Spleen (tissue), 11 donors: ENCODE measurements at regions not wholly inside any gene's neighbourhood (a gene's known extent, or its start where the extent isn't known, plus 50 kb on each side); places are given as distances from the start of the nearest gene placed in this dataset.
A peak's percentile ranks its signal among the peaks of the same experiment; 100 is the strongest.
"Not testable (repeated sequence)": the region's sequence is repeated elsewhere in the genome, so short reads cannot be mapped to it uniquely, and the experiment has no call there.

Experiments used
- DNase-seq: peaks from one replicate; pipeline ENCODE4 v3.0.0-alpha.2; 2020
- H3K27ac ChIP-seq, 8 donors: fragments of 200-600 bp; sonication (generic) in 7 of 8; 1 replicate in 4 of 8; 2 replicates in 4 of 8; pipeline versions ENCODE4 v1.5.0 to v1.8.0; 2016 to 2021; ENCODE audit warnings: inconsistent platforms in 4 of 8, mild to moderate bottlenecking in 4 of 8, moderate library complexity in 1 of 8
- H3K27me3 ChIP-seq, 7 donors: fragments of 200-600 bp; sonication (generic) in 6 of 7; replicated peaks in 1 of 7; 1 replicate in 4 of 7; 2 replicates in 3 of 7; pipeline versions ENCODE4 v1.5.0 to v1.8.0; 2016 to 2021; ENCODE audit warnings: inconsistent platforms in 3 of 7, mild to moderate bottlenecking in 1 of 7
- H3K36me3 ChIP-seq, 6 donors: fragments of 200-600 bp; sonication (generic) in 5 of 6; 1 replicate in 4 of 6; 2 replicates in 2 of 6; pipeline versions ENCODE4 v1.5.0 to v1.8.0; 2016 to 2021; ENCODE audit warnings: inconsistent platforms in 2 of 6
- H3K4me1 ChIP-seq, 6 donors: fragments of 200-600 bp; sonication (generic) in 5 of 6; 1 replicate in 3 of 6; 2 replicates in 3 of 6; pipeline versions ENCODE4 v1.5.0 to v1.8.0; 2016 to 2021; ENCODE audit warnings: inconsistent platforms in 3 of 6
- H3K4me3 ChIP-seq, 8 donors: fragments of 200-600 bp; sonication (generic) in 7 of 8; 1 replicate in 4 of 8; 2 replicates in 4 of 8; pipeline versions ENCODE4 v1.5.0 to v1.8.0; 2016 to 2021; ENCODE audit warnings: inconsistent platforms in 4 of 8, mild to moderate bottlenecking in 4 of 8, moderate library complexity in 2 of 8
- H3K9me3 ChIP-seq, 8 donors: fragments of 200-600 bp; sonication (generic) in 7 of 8; 1 replicate in 4 of 8; 2 replicates in 4 of 8; pipeline versions ENCODE4 v1.5.0 to v1.8.0; 2016 to 2021; ENCODE audit warnings: inconsistent platforms in 4 of 8
- POLR2A ChIP-seq, 3 donors: fragments of 450-650 bp; IDR thresholded peaks; one replicate each; pipeline ENCODE4 v1.5.1; 2017; ENCODE audit warnings: antibody characterized with exemption in 3 of 3, mild to moderate bottlenecking in 1 of 3
- POLR2AphosphoS5 ChIP-seq, 3 donors: sonication (generic); formaldehyde crosslinking; IDR thresholded peaks; one replicate each; pipeline ENCODE4 v1.5.1; 2017; ENCODE audit warnings: antibody characterized with exemption in 3 of 3
- WGBS, 5 donors: extraction: QIAGEN DNeasy Blood & Tissue Kit in 3 of 5; methylation state at CpG; one replicate each; pipeline versions ENCODE4 v1.1.5 to v1.1.7; 2013 to 2018; 5-methylcytosine and 5-hydroxymethylcytosine counted together
- intact Hi-C: fragments of 100-400 bp; cut with DNase I; formaldehyde crosslinking; loops from one replicate; pipeline ENCODE4 v1.15.0; 2023; ENCODE audit warnings: low total_unique reads
- TF ChIP-seq, protein P1 (sequence below), 11 experiments: fragments of 200-600 bp in 7 of 11; fragments of 450-650 bp in 4 of 11; sonication (generic) in 4 of 11; IDR thresholded peaks in 8 of 11; conservative IDR thresholded peaks in 3 of 11; 1 replicate in 7 of 11; 2 replicates in 4 of 11; pipeline versions ENCODE4 v1.4.0 to v1.8.0; 2016 to 2021; ENCODE audit warnings: antibody characterized with exemption in 11 of 11, inconsistent platforms in 4 of 11, mild to moderate bottlenecking in 1 of 11
- donor health status: healthy with polysubstance abuse.
- donor health status: DM: no; HTN: no; CAD: no; lungs with moderate emphysema.
- donor health status: DM: no; HTN: no; CAD: no.
- donor health status: Bipolar disorder and iron deficiency.
- donor health status: healthy.
- donor health status: DM: no; HTN: no; CAD: no.
- donor health status: DM: yes; HTN: yes; CAD: no.

DNA sequence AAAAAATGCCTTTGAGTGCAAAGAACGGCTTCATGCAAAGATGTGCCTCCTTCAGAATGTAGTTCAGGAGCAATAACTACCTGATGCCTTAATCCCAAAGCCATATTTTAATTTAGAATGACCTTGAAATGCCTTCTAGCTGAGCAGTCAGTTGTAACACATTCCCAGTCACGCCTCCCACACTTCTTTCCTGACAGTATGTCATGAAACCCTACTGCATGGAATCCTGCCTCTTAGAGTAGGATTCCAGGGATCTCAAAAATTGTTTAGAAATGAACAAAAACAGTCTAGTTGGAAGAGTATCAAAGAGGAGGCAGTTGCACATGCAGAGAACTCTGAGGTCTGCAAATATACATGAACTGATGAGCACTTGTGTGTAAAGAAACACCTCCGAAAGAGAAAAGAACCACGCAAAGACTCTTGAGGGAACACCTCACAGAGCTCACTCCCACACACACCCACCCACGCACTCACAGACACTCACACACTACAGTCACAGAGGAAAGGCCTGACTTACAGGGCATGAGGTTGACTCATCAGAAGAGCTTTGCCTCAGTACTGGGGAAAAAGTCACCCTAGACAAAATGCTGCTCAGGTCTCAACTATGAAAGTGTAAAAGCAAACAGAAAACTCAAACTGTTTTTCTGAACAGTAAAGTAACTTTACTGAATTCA lies 77.4 kb downstream of the GGTLC2 start:
- Histone ChIP-seq H3K9me3 (no peaks in the 10 kb centered on the region), H3K36me3 (no peaks in the 10 kb centered on the region), H3K4me3 (no peak overlapping the region), H3K4me1 (peaks cover 0 to 42% (median 29%) of the 10 kb centered on the region in 6 donors), H3K27ac (peak overlapping the region in 6 of 8 donors; percentile 60 to 92 (median 85)), H3K27me3 (no peaks in the 10 kb centered on the region)
- WGBS, 5 donors, result 50 to 62% (median 59%) methylated on average over 5 of the region's 5 CpGs
- TF ChIP-seq POLR2AphosphoS5 (IDR thresholded peaks at IDR 0.05) (no peak), POLR2A (IDR thresholded peaks at IDR 0.05) (no peak)
- TF ChIP-seq, protein P1, sequence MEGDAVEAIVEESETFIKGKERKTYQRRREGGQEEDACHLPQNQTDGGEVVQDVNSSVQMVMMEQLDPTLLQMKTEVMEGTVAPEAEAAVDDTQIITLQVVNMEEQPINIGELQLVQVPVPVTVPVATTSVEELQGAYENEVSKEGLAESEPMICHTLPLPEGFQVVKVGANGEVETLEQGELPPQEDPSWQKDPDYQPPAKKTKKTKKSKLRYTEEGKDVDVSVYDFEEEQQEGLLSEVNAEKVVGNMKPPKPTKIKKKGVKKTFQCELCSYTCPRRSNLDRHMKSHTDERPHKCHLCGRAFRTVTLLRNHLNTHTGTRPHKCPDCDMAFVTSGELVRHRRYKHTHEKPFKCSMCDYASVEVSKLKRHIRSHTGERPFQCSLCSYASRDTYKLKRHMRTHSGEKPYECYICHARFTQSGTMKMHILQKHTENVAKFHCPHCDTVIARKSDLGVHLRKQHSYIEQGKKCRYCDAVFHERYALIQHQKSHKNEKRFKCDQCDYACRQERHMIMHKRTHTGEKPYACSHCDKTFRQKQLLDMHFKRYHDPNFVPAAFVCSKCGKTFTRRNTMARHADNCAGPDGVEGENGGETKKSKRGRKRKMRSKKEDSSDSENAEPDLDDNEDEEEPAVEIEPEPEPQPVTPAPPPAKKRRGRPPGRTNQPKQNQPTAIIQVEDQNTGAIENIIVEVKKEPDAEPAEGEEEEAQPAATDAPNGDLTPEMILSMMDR (IDR thresholded peaks at IDR 0.05 in 8 of 11, conservative IDR thresholded peaks at IDR 0.05 in 3 of 11), result no peak
- DNase-seq, result no peak
- intact Hi-C loops, result no loop called here

DNA sequence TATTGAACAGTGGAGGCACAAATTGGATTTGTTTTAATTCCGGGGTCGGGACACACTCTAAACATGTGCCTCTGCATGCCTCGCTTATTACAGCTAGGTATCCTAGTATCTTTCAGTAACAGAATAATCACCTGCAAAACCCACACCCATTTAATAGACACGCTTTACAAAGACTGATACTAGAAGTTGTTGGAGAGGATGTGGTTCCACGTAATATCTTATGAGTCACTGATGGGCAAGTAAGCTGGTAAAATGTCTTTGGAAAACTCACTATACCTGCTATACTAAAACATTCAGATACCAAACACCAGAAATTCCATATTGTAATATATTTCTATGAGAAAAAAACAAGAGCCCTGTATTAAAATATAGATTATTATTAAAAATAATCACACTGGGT lies 84.0 kb downstream of the GGTLC2 start:
- intact Hi-C loops, result no loop called here
- TF ChIP-seq POLR2AphosphoS5 (IDR thresholded peaks at IDR 0.05), result no peak
- TF ChIP-seq, protein P1 (IDR thresholded peaks at IDR 0.05 in 8 of 11, conservative IDR thresholded peaks at IDR 0.05 in 3 of 11), result no peak
- TF ChIP-seq POLR2A (IDR thresholded peaks at IDR 0.05), result no peak

GRCh38 chr22:22730655-22731373 lies 86.4 kb downstream of the GGTLC2 start:
- no peaks in the 10 kb centered on the region for H3K27me3 ChIP-seq
- 73 to 87% (median 78%) methylated on average over 8 to 9 of the region's 9 CpGs for WGBS, 5 donors
- TF ChIP-seq POLR2A (IDR thresholded peaks at IDR 0.05), result no peak
- no peak for TF ChIP-seq POLR2AphosphoS5 (IDR thresholded peaks at IDR 0.05)
- TF ChIP-seq, protein P1 (IDR thresholded peaks at IDR 0.05 in 8 of 11, conservative IDR thresholded peaks at IDR 0.05 in 3 of 11), result no peak
- no peak for DNase-seq
- no peaks in the 10 kb centered on the region for H3K9me3 ChIP-seq
- H3K36me3 ChIP-seq, result no peaks in the 10 kb centered on the region
- no peak overlapping the region for H3K4me3 ChIP-seq
- H3K27ac ChIP-seq, result no peak overlapping the region
- intact Hi-C loops, result no loop called here
- H3K4me1 ChIP-seq, result peaks cover 0 to 2% (median 0%) of the 10 kb centered on the region in 6 donors

More for the DNA sequence above, 84.0 kb downstream of the GGTLC2 start:
- 76 to 86% (median 78%) methylated on average over 5 of the region's 5 CpGs for WGBS, 5 donors
- H3K4me1 ChIP-seq, result peaks cover 0 to 2% (median 0%) of the 10 kb centered on the region in 6 donors
- no peak overlapping the region for H3K4me3 ChIP-seq
- H3K9me3 ChIP-seq, result no peaks in the 10 kb centered on the region
- H3K27me3 ChIP-seq, result no peaks in the 10 kb centered on the region
- DNase-seq, result no peak
- H3K27ac ChIP-seq, result no peak overlapping the region
- no peaks in the 10 kb centered on the region for H3K36me3 ChIP-seq

DNA sequence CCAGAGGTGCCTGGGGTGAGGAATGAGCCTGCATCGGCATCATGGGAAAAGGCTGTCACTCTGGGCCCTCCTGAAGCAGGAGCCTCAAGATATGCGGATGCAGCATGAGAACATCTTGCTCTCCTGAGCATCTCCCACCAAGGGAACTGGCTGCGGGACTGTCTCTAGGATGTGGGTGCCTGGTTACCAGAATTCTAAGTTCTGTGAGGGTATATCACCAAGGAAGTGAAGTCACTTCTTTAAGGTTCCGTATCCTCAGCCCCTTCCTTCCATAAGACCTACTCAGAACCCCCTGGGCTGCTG lies 86.9 kb downstream of the GGTLC2 start:
- DNase-seq, result no peak
- H3K4me3 ChIP-seq, result no peak overlapping the region
- intact Hi-C loops, result no loop called here
- TF ChIP-seq, protein P1 (IDR thresholded peaks at IDR 0.05 in 8 of 11, conservative IDR thresholded peaks at IDR 0.05 in 3 of 11), result no peak
- no peak for TF ChIP-seq POLR2A (IDR thresholded peaks at IDR 0.05)
- TF ChIP-seq POLR2AphosphoS5 (IDR thresholded peaks at IDR 0.05), result no peak
- WGBS, 5 donors, result 73 to 95% (median 93%) methylated on average over 4 of the region's 4 CpGs
- no peaks in the 10 kb centered on the region for H3K36me3 ChIP-seq
- no peak overlapping the region for H3K27ac ChIP-seq
- H3K4me1 ChIP-seq, result no peaks in the 10 kb centered on the region
- no peaks in the 10 kb centered on the region for H3K27me3 ChIP-seq
- H3K9me3 ChIP-seq, result no peaks in the 10 kb centered on the region

- H3K27me3 ChIP-seq, H3K9me3 ChIP-seq, intact Hi-C loops, DNase-seq, H3K4me3 ChIP-seq, H3K27ac ChIP-seq, H3K4me1 ChIP-seq, H3K36me3 ChIP-seq: not testable (repeated sequence)
- 62 to 94% (median 77%) methylated on average over 2 of the region's 2 CpGs for WGBS, 5 donors
Observed at GRCh38 chr22:22733006-22733405, 88.6 kb downstream of the GGTLC2 start.
